ENCODE measurements at regions not wholly inside any gene's neighbourhood (a gene's known extent, or its start where the extent isn't known, plus 50 kb on each side); places are given as distances from the start of the nearest gene placed in this dataset.
"Not testable (repeated sequence)": the region's sequence is repeated elsewhere in the genome, so short reads cannot be mapped to it uniquely, and the experiment has no call there.

DNA sequence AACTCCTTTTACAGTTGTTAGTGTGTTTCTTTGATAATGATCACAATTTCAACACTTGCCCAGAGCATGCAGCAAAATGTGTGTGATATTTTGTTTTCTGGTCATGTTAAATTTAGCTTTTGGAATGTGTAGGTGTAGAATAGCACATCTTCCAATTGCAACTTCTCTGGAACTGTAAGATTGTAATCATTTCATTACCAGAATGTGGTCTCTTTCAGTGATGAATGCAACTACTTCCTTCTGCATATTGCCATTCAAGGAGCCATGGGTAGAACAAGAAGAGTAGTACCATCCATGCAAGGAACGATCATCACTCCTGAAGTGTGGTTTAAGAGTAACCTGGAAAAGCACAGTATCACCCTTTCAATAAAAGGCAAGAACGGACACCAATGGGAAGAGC, 548.8 kb upstream of the ZNF804A start:
- no peak overlapping the region for H2BK120ac ChIP-seq (ENCODE audit: low read depth, low read length)
- no peak overlapping the region for H4K8ac ChIP-seq (ENCODE audit: low read depth, low read length)
- no peak overlapping the region for H3K4me3 ChIP-seq (ENCODE audit: low read length)
- H3K18ac ChIP-seq (ENCODE audit: low read length) = no peak overlapping the region
- no peak for DNase-seq
- H3K27me3 ChIP-seq (ENCODE audit: insufficient read depth, low read length, poor library complexity) = no peaks in the 10 kb centered on the region
- H3K79me1 ChIP-seq (ENCODE audit: low read length) = no peaks in the 10 kb centered on the region
- no peaks in the 10 kb centered on the region for H3K4me1 ChIP-seq (ENCODE audit: control insufficient read depth, low read depth, low read length)
- H2BK15ac ChIP-seq (replicated peaks; ENCODE audit: low read depth) = no peak overlapping the region
- H3K79me2 ChIP-seq (ENCODE audit: control insufficient read depth, insufficient read depth, low read length) = no peaks in the 10 kb centered on the region
- no peak overlapping the region for H3K4ac ChIP-seq (ENCODE audit: low read depth, low read length)
- no peak overlapping the region for H3K9ac ChIP-seq (ENCODE audit: low read length)
- no peak overlapping the region for H3K56ac ChIP-seq (ENCODE audit: low read length)
- WGBS (ENCODE audit: extremely low coverage, insufficient coverage, low lambda C conversion rate) = no CpG with 5 or more reads among the region's 2 CpGs
- no peak overlapping the region for H2AK5ac ChIP-seq (ENCODE audit: low read length)
- no peak overlapping the region for H3K27ac ChIP-seq (ENCODE audit: low read depth, low read length)
- H2BK5ac ChIP-seq (ENCODE audit: low read length) = no peak overlapping the region
- no peak overlapping the region for H3K4me2 ChIP-seq (ENCODE audit: low read length)
- no peak overlapping the region for H4K5ac ChIP-seq (ENCODE audit: low read length)
- H3K23ac ChIP-seq (ENCODE audit: low read length) = no peak overlapping the region
- no peaks in the 10 kb centered on the region for H3K36me3 ChIP-seq (ENCODE audit: control insufficient read depth, insufficient read depth, low read length)

GRCh38 chr2:184053326-184053725, 545.0 kb upstream of the ZNF804A start:
- Histone ChIP-seq H4K5ac (ENCODE audit: low read length) (no peak overlapping the region), H2BK15ac (replicated peaks; ENCODE audit: low read depth) (no peak overlapping the region), H2BK5ac (ENCODE audit: low read length) (no peak overlapping the region), H3K27ac (ENCODE audit: low read depth, low read length) (no peak overlapping the region), H3K4me3 (ENCODE audit: low read length) (no peak overlapping the region), H3K56ac (ENCODE audit: low read length) (no peak overlapping the region), H4K8ac (ENCODE audit: low read depth, low read length) (no peak overlapping the region), H3K18ac (ENCODE audit: low read length) (no peak overlapping the region), H3K27me3 (ENCODE audit: insufficient read depth, low read length, poor library complexity) (no peaks in the 10 kb centered on the region), H3K23ac (ENCODE audit: low read length) (no peak overlapping the region), H3K4me2 (ENCODE audit: low read length) (no peak overlapping the region), H3K4ac (ENCODE audit: low read depth, low read length) (no peak overlapping the region), H2AK5ac (ENCODE audit: low read length) (no peak overlapping the region), H2BK120ac (ENCODE audit: low read depth, low read length) (no peak overlapping the region), H3K79me1 (ENCODE audit: low read length) (no peaks in the 10 kb centered on the region), H3K4me1 (ENCODE audit: control insufficient read depth, low read depth, low read length) (no peaks in the 10 kb centered on the region), H3K36me3 (ENCODE audit: control insufficient read depth, insufficient read depth, low read length) (no peaks in the 10 kb centered on the region), H3K9ac (ENCODE audit: low read length) (no peak overlapping the region), H3K79me2 (ENCODE audit: control insufficient read depth, insufficient read depth, low read length) (no peaks in the 10 kb centered on the region)
- DNase-seq = peak; percentile 74
- WGBS (ENCODE audit: extremely low coverage, insufficient coverage, low lambda C conversion rate) = no CpG with 5 or more reads among the region's 3 CpGs

DNA sequence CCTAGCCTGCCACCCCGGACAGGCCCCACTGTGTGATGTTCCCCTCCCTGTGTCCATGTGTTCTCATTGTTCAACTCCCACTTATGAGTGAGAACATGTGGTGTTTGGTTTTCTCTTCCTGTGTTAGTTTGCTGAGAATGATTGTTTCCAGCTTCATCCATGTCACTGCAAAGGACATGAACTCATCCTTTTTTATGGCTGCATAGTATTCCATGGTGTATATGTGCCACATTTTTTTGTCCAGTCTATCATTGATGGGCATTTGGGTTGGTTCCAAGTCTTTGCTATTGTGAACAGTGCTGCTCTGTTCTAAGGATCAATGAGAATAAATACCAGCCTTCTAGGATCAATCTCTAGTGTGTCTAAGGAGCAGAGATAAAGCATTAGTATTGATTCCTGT, 543.9 kb upstream of the ZNF804A start:
- H3K27ac ChIP-seq (ENCODE audit: low read depth, low read length); H3K79me1 ChIP-seq (ENCODE audit: low read length); H3K9ac ChIP-seq (ENCODE audit: low read length); H3K36me3 ChIP-seq (ENCODE audit: control insufficient read depth, insufficient read depth, low read length); H2BK5ac ChIP-seq (ENCODE audit: low read length); DNase-seq; H3K4me3 ChIP-seq (ENCODE audit: low read length); H2BK120ac ChIP-seq (ENCODE audit: low read depth, low read length); H3K18ac ChIP-seq (ENCODE audit: low read length); H2BK15ac ChIP-seq (replicated peaks; ENCODE audit: low read depth); H2AK5ac ChIP-seq (ENCODE audit: low read length); H3K56ac ChIP-seq (ENCODE audit: low read length); H3K4ac ChIP-seq (ENCODE audit: low read depth, low read length); H3K27me3 ChIP-seq (ENCODE audit: insufficient read depth, low read length, poor library complexity); H3K79me2 ChIP-seq (ENCODE audit: control insufficient read depth, insufficient read depth, low read length); H3K4me1 ChIP-seq (ENCODE audit: control insufficient read depth, low read depth, low read length); H4K5ac ChIP-seq (ENCODE audit: low read length); H3K4me2 ChIP-seq (ENCODE audit: low read length); H4K8ac ChIP-seq (ENCODE audit: low read depth, low read length); H3K23ac ChIP-seq (ENCODE audit: low read length): not testable (repeated sequence)
- no CpG with 5 or more reads among the region's 1 CpG for WGBS (ENCODE audit: extremely low coverage, insufficient coverage, low lambda C conversion rate)

GRCh38 chr2:184057910-184058309, 540.4 kb upstream of the ZNF804A start:
- no peaks in the 10 kb centered on the region for H3K27me3 ChIP-seq (ENCODE audit: insufficient read depth, low read length, poor library complexity)
- no peak overlapping the region for H3K27ac ChIP-seq (ENCODE audit: low read depth, low read length)
- H4K5ac ChIP-seq (ENCODE audit: low read length) = no peak overlapping the region
- no peaks in the 10 kb centered on the region for H3K79me2 ChIP-seq (ENCODE audit: control insufficient read depth, insufficient read depth, low read length)
- no peak overlapping the region for H3K23ac ChIP-seq (ENCODE audit: low read length)
- no peak overlapping the region for H2AK5ac ChIP-seq (ENCODE audit: low read length)
- no peaks in the 10 kb centered on the region for H3K4me1 ChIP-seq (ENCODE audit: control insufficient read depth, low read depth, low read length)
- H3K9ac ChIP-seq (ENCODE audit: low read length) = no peak overlapping the region
- no peaks in the 10 kb centered on the region for H3K79me1 ChIP-seq (ENCODE audit: low read length)
- WGBS (ENCODE audit: extremely low coverage, insufficient coverage, low lambda C conversion rate) = no CpG with 5 or more reads among the region's 4 CpGs
- H4K8ac ChIP-seq (ENCODE audit: low read depth, low read length) = no peak overlapping the region
- H2BK15ac ChIP-seq (replicated peaks; ENCODE audit: low read depth) = no peak overlapping the region
- H3K4me2 ChIP-seq (ENCODE audit: low read length) = no peak overlapping the region
- H3K4me3 ChIP-seq (ENCODE audit: low read length) = no peak overlapping the region
- H3K56ac ChIP-seq (ENCODE audit: low read length) = no peak overlapping the region
- H3K18ac ChIP-seq (ENCODE audit: low read length) = no peak overlapping the region
- H3K36me3 ChIP-seq (ENCODE audit: control insufficient read depth, insufficient read depth, low read length) = no peaks in the 10 kb centered on the region
- no peak overlapping the region for H2BK5ac ChIP-seq (ENCODE audit: low read length)
- DNase-seq = no peak
- no peak overlapping the region for H2BK120ac ChIP-seq (ENCODE audit: low read depth, low read length)
- H3K4ac ChIP-seq (ENCODE audit: low read depth, low read length) = no peak overlapping the region

DNA sequence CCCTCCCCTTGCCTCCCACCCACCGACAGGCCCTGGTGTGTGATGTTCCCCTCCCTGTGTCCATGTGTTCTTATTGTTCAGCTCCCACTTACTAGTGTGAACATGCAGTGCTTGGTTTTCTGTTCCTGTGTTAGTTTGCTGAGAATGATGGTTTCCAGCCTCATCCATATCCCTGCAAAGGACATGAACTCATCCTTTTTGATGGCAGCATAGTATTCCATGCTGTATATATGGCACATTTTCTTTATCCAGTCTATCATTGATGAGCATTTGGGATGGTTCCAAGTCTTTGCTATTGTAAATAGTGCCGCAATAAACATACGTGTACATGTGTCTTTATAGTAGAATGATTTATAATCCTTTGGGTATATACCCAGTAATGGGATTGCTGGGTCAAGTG, 538.1 kb upstream of the ZNF804A start:
- not testable (repeated sequence) for H3K4ac ChIP-seq (ENCODE audit: low read depth, low read length); H3K4me1 ChIP-seq (ENCODE audit: control insufficient read depth, low read depth, low read length); H3K56ac ChIP-seq (ENCODE audit: low read length); H3K27me3 ChIP-seq (ENCODE audit: insufficient read depth, low read length, poor library complexity); H2BK15ac ChIP-seq (replicated peaks; ENCODE audit: low read depth); H3K36me3 ChIP-seq (ENCODE audit: control insufficient read depth, insufficient read depth, low read length); H2AK5ac ChIP-seq (ENCODE audit: low read length); H2BK5ac ChIP-seq (ENCODE audit: low read length); H3K79me1 ChIP-seq (ENCODE audit: low read length); H3K4me3 ChIP-seq (ENCODE audit: low read length); H2BK120ac ChIP-seq (ENCODE audit: low read depth, low read length); H4K8ac ChIP-seq (ENCODE audit: low read depth, low read length); H3K18ac ChIP-seq (ENCODE audit: low read length); H3K27ac ChIP-seq (ENCODE audit: low read depth, low read length); DNase-seq; H3K9ac ChIP-seq (ENCODE audit: low read length); H3K23ac ChIP-seq (ENCODE audit: low read length); H3K4me2 ChIP-seq (ENCODE audit: low read length); H4K5ac ChIP-seq (ENCODE audit: low read length); H3K79me2 ChIP-seq (ENCODE audit: control insufficient read depth, insufficient read depth, low read length)
- WGBS (ENCODE audit: extremely low coverage, insufficient coverage, low lambda C conversion rate) = no CpG with 5 or more reads among the region's 3 CpGs

DNA sequence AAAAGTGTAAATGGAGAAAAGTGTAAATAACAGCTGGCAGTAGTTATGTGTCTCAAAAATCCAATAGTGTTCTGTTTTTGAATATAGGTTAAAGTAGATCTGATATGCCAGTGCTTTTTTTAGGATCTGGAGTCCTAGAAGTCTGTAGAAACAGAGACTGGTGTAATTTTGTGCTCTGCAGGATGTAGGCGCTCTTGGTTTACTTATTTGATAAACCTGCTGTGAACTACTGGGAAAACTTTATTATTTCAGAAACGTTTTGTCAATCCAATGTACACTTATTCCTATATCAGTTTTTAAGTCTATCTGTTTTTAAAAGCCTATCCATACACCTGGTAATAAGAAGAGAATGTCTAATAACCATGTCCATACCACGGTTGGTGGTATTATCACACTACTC, 530.8 kb upstream of the ZNF804A start:
- Histone ChIP-seq H3K4me1 (ENCODE audit: control insufficient read depth, low read depth, low read length) (no peaks in the 10 kb centered on the region), H3K4ac (ENCODE audit: low read depth, low read length) (no peak overlapping the region), H4K5ac (ENCODE audit: low read length) (no peak overlapping the region), H3K36me3 (ENCODE audit: control insufficient read depth, insufficient read depth, low read length) (no peaks in the 10 kb centered on the region), H3K4me2 (ENCODE audit: low read length) (no peak overlapping the region), H4K8ac (ENCODE audit: low read depth, low read length) (no peak overlapping the region), H3K79me2 (ENCODE audit: control insufficient read depth, insufficient read depth, low read length) (no peaks in the 10 kb centered on the region), H2BK15ac (replicated peaks; ENCODE audit: low read depth) (no peak overlapping the region), H2AK5ac (ENCODE audit: low read length) (no peak overlapping the region), H2BK5ac (ENCODE audit: low read length) (no peak overlapping the region), H3K18ac (ENCODE audit: low read length) (no peak overlapping the region), H3K27ac (ENCODE audit: low read depth, low read length) (no peak overlapping the region), H3K9ac (ENCODE audit: low read length) (no peak overlapping the region), H3K4me3 (ENCODE audit: low read length) (no peak overlapping the region), H2BK120ac (ENCODE audit: low read depth, low read length) (no peak overlapping the region), H3K27me3 (ENCODE audit: insufficient read depth, low read length, poor library complexity) (no peaks in the 10 kb centered on the region), H3K79me1 (ENCODE audit: low read length) (no peaks in the 10 kb centered on the region), H3K23ac (ENCODE audit: low read length) (no peak overlapping the region), H3K56ac (ENCODE audit: low read length) (no peak overlapping the region)
- DNase-seq = peak; percentile 44
- no CpG with 5 or more reads among the region's 3 CpGs for WGBS (ENCODE audit: extremely low coverage, insufficient coverage, low lambda C conversion rate)

All from mesendoderm (in vitro differentiated cells).